Fibroblast of skin of scalp (primary cell): ENCODE measurements at regions not wholly inside any gene's neighbourhood (a gene's known extent, or its start where the extent isn't known, plus 50 kb on each side); places are given as distances from the start of the nearest gene placed in this dataset.

Experiments
- DNase-seq: peaks from one replicate; pipeline ENCODE4 v3.0.0-alpha.2; 2013

GRCh38 chrX:45261471-45261870 lies 60.8 kb upstream of the DIPK2B start:
- DNase-seq: no peak

GRCh38 chrX:45261005-45261404 lies 60.3 kb upstream of the DIPK2B start:
- no peak for DNase-seq

GRCh38 chrX:45258731-45259402 lies 58.2 kb upstream of the DIPK2B start:
- no peak for DNase-seq
